Activated CD4-positive, alpha-beta memory T cell treated with anti-CD3 and anti-CD28 coated beads, Interleukin-2, amount 10 ng/mL, durations not matched to agents 7 days and 5 days (primary cell): ENCODE measurements at regions not wholly inside any gene's neighbourhood (a gene's known extent, or its start where the extent isn't known, plus 50 kb on each side); places are given as distances from the start of the nearest gene placed in this dataset.
"Not testable (repeated sequence)": the region's sequence is repeated elsewhere in the genome, so short reads cannot be mapped to it uniquely, and the experiment has no call there.

Experiments
- CTCF ChIA-PET: fragments of 350-600 bp; sonication (Branson Sonifier 250); formaldehyde crosslinking; loops from one replicate; lab custom pipeline; 2021; ENCODE audit warnings: antibody characterized with exemption, inconsistent platforms; lab: Charles Lee
- POLR2A ChIA-PET: fragments of 350-600 bp; sonication (Branson Sonifier 250); formaldehyde crosslinking; loops from one replicate; lab custom pipeline; 2021; ENCODE audit warnings: antibody characterized with exemption; lab: Charles Lee
- DNase-seq: peaks from one replicate; pipeline ENCODE4 v3.0.0-alpha.2; 2020
- H3K27ac Mint-ChIP-seq: one replicate; pipeline ENCODE4 v1.8.0; 2021; ENCODE audit warnings: mild to moderate bottlenecking, mixed read lengths
- H3K27me3 Mint-ChIP-seq: one replicate; pipeline ENCODE4 v1.8.0; 2021; ENCODE audit warnings: mixed read lengths
- H3K36me3 Mint-ChIP-seq: one replicate; pipeline ENCODE4 v1.8.0; 2021; ENCODE audit warnings: low read depth, mixed read lengths
- H3K4me1 Mint-ChIP-seq: one replicate; pipeline ENCODE4 v1.8.0; 2021; ENCODE audit warnings: mixed read lengths
- H3K4me3 Mint-ChIP-seq: one replicate; pipeline ENCODE4 v1.8.0; 2021; ENCODE audit warnings: mild to moderate bottlenecking, mixed read lengths
- H3K9me3 Mint-ChIP-seq: one replicate; pipeline ENCODE4 v1.8.0; 2021; ENCODE audit warnings: mixed read lengths

DNA sequence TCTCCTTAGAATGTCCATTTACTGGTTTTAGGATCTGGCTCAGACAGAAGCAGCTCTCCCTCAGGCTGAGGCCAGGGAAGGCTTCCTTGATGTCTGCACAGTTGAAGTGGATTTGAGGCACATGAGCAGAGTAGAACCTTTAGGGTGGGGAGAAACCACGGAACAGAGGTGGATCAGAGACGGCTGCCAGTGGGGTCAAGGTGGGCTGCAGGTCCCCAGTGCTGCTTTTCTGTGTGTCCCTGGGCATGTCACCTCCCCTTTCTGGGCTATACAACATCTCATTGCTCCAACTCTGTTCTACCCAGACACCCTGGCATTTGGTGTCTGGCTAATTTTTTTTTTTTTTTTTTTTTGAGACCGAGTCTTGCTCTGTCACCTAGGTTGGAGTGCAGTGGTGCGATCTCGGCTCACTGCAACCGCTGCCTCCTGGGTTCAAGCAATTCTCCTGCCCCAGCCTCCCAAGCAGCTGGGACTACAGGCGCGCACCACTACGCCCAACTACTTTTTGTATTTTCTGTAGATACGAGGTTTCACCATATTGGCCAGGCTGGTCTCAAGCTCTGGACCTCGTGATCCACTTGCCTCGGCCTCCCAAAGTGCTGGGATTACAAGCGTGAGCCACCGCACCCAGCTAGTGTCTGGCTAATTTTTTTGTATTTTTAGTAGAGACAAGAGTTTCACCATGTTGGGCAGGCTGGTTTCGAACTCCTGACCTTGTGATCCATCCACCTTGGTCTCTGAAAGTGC lies 73.3 kb upstream of the THOC3 start:
- DNase-seq, H3K27ac Mint-ChIP-seq, H3K27me3 Mint-ChIP-seq, H3K36me3 Mint-ChIP-seq, POLR2A ChIA-PET, H3K4me3 Mint-ChIP-seq, CTCF ChIA-PET, H3K9me3 Mint-ChIP-seq: not testable (repeated sequence)
- H3K4me1 Mint-ChIP-seq, result peaks cover 19% of the 10 kb centered on the region

DNA sequence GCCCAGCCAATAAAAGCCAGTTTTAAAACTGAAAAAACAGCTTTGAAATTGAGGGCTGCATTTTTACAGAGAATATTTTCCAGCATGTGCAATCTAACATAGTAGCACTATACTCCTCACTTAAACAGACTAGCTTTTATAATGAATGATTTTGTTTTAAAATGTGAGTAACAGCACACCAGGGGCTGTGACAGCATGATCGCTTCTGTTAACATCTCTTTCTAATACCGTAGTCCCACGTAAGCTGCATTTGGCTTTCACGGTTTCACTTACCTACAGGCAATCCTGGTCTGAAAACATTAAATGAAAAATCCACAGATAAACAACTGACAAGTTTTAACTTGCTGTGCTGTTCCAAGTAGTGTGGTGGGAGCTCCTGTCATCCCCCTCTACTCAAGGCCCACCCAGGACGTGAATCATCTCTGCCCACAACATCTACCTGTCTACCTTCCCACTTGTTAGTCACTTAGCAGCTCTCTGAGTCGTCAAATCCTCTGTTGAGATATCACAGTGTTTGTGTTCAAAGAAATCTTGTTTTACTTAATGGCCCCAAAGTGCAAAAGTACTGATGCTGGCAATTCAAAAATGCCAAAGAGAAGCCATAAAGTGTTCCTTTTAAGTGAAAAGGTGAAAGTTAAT lies 74.0 kb upstream of the THOC3 start:
- POLR2A ChIA-PET, CTCF ChIA-PET, H3K27me3 Mint-ChIP-seq, DNase-seq, H3K36me3 Mint-ChIP-seq, H3K4me3 Mint-ChIP-seq, H3K9me3 Mint-ChIP-seq: not testable (repeated sequence)
- peaks cover 18% of the 10 kb centered on the region for H3K4me1 Mint-ChIP-seq
- peak overlapping the region; percentile 6 for H3K27ac Mint-ChIP-seq

- H3K27me3 Mint-ChIP-seq, H3K9me3 Mint-ChIP-seq, H3K27ac Mint-ChIP-seq, H3K4me3 Mint-ChIP-seq, DNase-seq, POLR2A ChIA-PET, H3K36me3 Mint-ChIP-seq, CTCF ChIA-PET: not testable (repeated sequence)
- peaks cover 16% of the 10 kb centered on the region for H3K4me1 Mint-ChIP-seq
These were observed 75.2 kb upstream of the THOC3 start for GRCh38 chr5:176043252-176043829.

- H3K4me3 Mint-ChIP-seq, DNase-seq, H3K9me3 Mint-ChIP-seq, H3K36me3 Mint-ChIP-seq, H3K27ac Mint-ChIP-seq, CTCF ChIA-PET, H3K27me3 Mint-ChIP-seq, POLR2A ChIA-PET: not testable (repeated sequence)
- peaks cover 20% of the 10 kb centered on the region for H3K4me1 Mint-ChIP-seq
These were observed 75.9 kb upstream of the THOC3 start for GRCh38 chr5:176043986-176044385.

DNA sequence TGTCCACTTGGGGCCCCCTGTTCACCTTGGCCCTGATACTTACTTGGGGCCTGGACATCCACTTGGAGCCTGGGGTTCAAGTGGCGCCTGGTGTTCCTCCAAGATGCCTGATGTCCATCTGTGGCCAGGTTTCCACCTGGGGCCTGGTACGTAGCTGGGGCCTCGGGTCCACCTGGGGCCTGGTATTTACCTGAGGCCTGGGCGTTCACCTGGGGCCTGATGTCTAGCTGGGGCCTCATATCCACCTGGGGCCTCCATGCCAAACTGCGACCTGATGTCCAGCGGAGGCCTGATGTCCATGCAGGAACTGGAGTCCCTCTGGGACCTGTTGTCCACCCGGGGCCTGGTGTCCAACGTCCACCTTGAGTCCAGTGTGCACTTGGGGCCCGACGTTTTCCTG lies 76.3 kb upstream of the THOC3 start:
- H3K27me3 Mint-ChIP-seq, POLR2A ChIA-PET, H3K36me3 Mint-ChIP-seq, H3K9me3 Mint-ChIP-seq, CTCF ChIA-PET, DNase-seq, H3K27ac Mint-ChIP-seq, H3K4me3 Mint-ChIP-seq: not testable (repeated sequence)
- H3K4me1 Mint-ChIP-seq, result peaks cover 18% of the 10 kb centered on the region

DNA sequence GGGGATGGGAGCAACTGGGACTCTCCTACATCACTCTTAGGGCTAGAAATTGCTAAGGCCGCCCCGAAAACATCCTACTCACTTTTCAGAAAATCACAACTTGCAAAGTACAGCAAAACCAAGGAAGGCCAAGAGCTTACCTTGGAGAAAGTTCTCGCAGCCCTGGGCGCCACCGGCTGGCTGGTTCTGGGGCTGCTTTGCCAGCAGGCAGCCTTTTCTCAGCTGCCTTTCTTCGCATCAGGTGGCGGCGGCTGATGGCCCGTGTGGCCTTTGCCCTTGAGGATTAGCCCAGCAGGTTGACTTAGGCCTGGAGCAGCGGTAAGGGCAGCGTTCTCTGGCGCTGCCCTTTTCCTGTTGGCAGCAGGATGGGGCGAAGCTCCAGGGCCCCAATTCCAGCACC lies 77.3 kb upstream of the THOC3 start:
- H3K4me3 Mint-ChIP-seq, H3K27ac Mint-ChIP-seq, H3K9me3 Mint-ChIP-seq, H3K27me3 Mint-ChIP-seq, DNase-seq, POLR2A ChIA-PET, CTCF ChIA-PET, H3K36me3 Mint-ChIP-seq: not testable (repeated sequence)
- H3K4me1 Mint-ChIP-seq, result peaks cover 13% of the 10 kb centered on the region

DNA sequence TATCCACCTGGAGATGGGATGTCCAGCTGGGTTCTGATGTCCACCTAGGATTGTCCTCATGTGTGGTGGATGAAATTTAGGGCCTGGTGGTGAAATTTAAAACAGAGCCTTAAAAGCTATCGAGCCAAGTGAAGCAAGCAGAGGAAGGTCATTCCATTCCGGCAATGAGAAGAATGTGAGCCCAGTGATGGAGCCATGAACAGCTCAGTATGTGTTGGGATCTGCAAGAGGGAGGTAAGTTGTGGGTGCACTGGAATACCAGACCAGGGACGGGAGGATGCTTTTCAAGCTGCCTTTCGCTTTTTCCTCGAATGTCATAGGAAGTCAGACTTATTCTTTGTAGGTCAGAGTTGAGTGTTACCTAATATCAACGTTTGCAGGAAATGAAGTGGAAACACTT lies 80.6 kb upstream of the THOC3 start:
- H3K4me1 Mint-ChIP-seq, H3K9me3 Mint-ChIP-seq, H3K4me3 Mint-ChIP-seq, H3K27me3 Mint-ChIP-seq, CTCF ChIA-PET, H3K27ac Mint-ChIP-seq, POLR2A ChIA-PET, H3K36me3 Mint-ChIP-seq, DNase-seq: not testable (repeated sequence)

DNA sequence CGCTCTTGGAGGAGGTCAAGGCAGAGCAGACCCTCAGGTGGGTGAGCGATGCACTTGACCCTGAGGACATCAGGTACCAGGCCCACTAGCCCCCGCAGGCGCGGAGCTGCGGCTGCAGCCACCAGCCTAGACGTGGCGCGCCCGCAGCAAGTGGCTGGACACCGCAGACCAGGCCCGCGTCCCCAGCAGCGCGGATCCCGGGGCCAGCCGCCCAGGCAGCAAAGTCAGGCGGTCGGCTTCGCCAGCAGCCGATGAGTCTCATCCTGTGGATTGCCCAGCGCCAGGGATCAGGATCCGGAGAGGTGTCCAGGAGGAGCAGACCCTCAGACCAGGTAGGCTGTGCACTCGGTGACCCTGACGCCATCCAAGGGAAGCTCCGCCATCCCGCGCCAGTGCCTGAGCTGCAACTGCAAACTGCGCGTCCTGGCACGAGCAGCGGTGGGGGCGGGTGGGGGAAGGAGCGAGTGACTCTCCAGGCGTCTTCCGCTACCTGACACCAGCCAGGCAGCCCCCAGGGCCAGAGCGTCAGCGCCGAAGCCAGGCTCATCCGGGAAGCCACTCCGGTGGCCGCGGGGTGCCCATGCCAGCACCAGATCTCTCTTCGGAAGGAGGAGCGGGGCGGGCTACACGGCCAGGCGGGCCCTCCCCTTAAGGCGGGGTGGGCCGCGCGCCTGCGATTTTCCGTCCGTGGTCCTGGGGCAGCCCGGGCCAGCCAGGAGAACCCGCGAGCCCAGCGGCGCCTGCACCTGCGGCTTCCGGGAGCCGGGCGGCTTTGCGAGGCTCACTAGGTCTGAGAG lies 92.6 kb upstream of the THOC3 start:
- H3K27me3 Mint-ChIP-seq, DNase-seq, H3K9me3 Mint-ChIP-seq, H3K27ac Mint-ChIP-seq, H3K36me3 Mint-ChIP-seq, H3K4me3 Mint-ChIP-seq, POLR2A ChIA-PET, H3K4me1 Mint-ChIP-seq, CTCF ChIA-PET: not testable (repeated sequence)

GRCh38 chr5:176061269-176061622 lies 93.1 kb upstream of the THOC3 start:
- H3K27me3 Mint-ChIP-seq, POLR2A ChIA-PET, H3K4me1 Mint-ChIP-seq, H3K27ac Mint-ChIP-seq, H3K36me3 Mint-ChIP-seq, DNase-seq, H3K9me3 Mint-ChIP-seq, H3K4me3 Mint-ChIP-seq, CTCF ChIA-PET: not testable (repeated sequence)

DNA sequence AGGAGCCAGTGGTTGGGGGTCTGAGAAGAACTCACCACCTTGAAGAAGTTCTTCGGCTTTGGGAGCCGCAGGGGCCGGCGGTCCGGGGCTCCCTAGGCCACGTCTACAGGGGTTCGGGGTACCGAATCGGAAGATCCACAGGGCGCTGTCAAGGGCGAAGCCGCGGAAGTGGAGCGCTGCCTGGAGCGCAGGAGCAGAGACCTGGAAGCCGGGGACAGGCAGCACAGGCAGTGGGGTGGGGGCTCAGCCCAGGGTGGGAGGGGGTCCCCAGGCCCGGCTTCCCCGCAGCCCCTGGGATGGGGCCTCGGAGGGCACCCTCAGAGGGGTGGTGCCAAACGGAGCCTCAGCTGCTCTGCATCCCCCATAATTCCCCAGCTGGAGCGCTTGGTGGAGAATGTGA lies 93.5 kb upstream of the THOC3 start:
- CTCF ChIA-PET, H3K9me3 Mint-ChIP-seq, H3K4me1 Mint-ChIP-seq, H3K4me3 Mint-ChIP-seq, H3K27me3 Mint-ChIP-seq, DNase-seq, H3K27ac Mint-ChIP-seq, POLR2A ChIA-PET, H3K36me3 Mint-ChIP-seq: not testable (repeated sequence)

GRCh38 chr5:176066262-176066945 lies 98.3 kb upstream of the THOC3 start:
- H3K4me3 Mint-ChIP-seq, DNase-seq, H3K27ac Mint-ChIP-seq, H3K36me3 Mint-ChIP-seq, H3K9me3 Mint-ChIP-seq, POLR2A ChIA-PET, H3K4me1 Mint-ChIP-seq, H3K27me3 Mint-ChIP-seq, CTCF ChIA-PET: not testable (repeated sequence)

DNA sequence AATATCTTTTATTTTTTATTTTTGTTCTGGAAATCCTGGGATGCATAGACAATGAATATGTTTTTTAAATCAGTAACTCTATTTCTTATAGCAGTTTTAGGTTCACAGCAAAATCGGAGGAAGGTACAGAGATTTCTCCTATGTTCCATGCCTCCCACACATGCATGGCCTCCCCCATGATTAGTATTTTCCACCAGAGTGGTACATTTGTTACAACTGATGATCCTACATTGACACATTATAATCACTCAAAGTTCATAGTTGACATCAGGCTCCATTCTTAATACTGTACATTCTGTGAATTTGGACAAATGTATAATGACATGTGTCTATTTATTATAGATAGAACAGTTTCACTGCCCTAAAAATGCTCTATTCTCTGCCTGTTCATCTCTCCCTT lies 99.0 kb upstream of the THOC3 start:
- DNase-seq, CTCF ChIA-PET, H3K36me3 Mint-ChIP-seq, POLR2A ChIA-PET, H3K9me3 Mint-ChIP-seq, H3K27me3 Mint-ChIP-seq, H3K4me1 Mint-ChIP-seq, H3K27ac Mint-ChIP-seq, H3K4me3 Mint-ChIP-seq: not testable (repeated sequence)

DNA sequence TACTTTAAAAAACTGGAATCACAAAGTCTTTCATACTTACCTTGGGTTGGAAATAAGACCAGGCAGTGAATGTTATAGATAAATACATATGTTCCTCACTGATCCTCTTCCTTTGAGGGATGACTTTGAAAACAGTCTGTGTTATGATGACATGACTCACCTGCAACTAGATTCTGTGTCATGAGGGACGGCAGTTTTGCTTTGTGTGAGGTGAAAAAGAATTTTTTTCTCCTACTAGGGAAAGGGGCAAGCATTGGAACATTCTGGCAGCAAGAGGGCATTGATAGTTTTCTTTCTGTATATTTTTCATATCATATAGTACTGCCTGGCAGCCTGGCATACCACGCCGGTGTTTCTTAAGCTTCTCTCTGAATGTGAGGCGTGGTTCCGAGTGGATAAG lies 99.8 kb upstream of the THOC3 start:
- CTCF ChIA-PET, H3K36me3 Mint-ChIP-seq, H3K4me3 Mint-ChIP-seq, DNase-seq, POLR2A ChIA-PET, H3K27ac Mint-ChIP-seq, H3K9me3 Mint-ChIP-seq, H3K27me3 Mint-ChIP-seq, H3K4me1 Mint-ChIP-seq: not testable (repeated sequence)
